Osteoblast (primary cell): ENCODE measurements at regions not wholly inside any gene's neighbourhood (a gene's known extent, or its start where the extent isn't known, plus 50 kb on each side); places are given as distances from the start of the nearest gene placed in this dataset. TPM values are rescaled to one million over a fixed set of nuclear protein-coding genes. Genes with fewer than 3 reads are reported as not detected.

ENCODE experiments used
- small RNA-seq: library from RNA; depleted of rRNA; stranded (forward); fragments of <200 nt; gene quantifications from one replicate; pipeline ENCODE3, GENCODE V24; 2012

Small RNAs in the stretch of these regions (small RNA-seq; reads per million reads assigned to genes)
- not detected for gene MIR6078
- gene RNU6-163P, result not detected
